ES-I3 (cell line): ENCODE measurements at regions not wholly inside any gene's neighbourhood (a gene's known extent, or its start where the extent isn't known, plus 50 kb on each side); places are given as distances from the start of the nearest gene placed in this dataset.

Experiments
- H3K36me3 ChIP-seq: 2 replicates; pipeline ENCODE4 v1.6.1; 2013; ENCODE audit warnings: mild to moderate bottlenecking, low read length, control low read depth, moderate library complexity; ENCODE audit not compliant: insufficient read depth
- H3K4me1 ChIP-seq: 2 replicates; pipeline ENCODE4 v1.6.1; 2013; ENCODE audit warnings: mild to moderate bottlenecking, control low read depth, low read length; ENCODE audit not compliant: insufficient read depth
- H3K9ac ChIP-seq: 2 replicates; pipeline ENCODE4 v1.6.1; 2013; ENCODE audit warnings: low read depth, mild to moderate bottlenecking, low read length, moderate library complexity
- H3K9me3 ChIP-seq: 2 replicates; pipeline ENCODE4 v1.6.1; 2013; ENCODE audit warnings: mild to moderate bottlenecking, low read length, moderate library complexity; ENCODE audit not compliant: control insufficient read depth, insufficient read depth

GRCh38 chr1:228894442-228894989 is 159.2 kb downstream of the RHOU start:
- H3K4me1 ChIP-seq = no peaks in the 10 kb centered on the region
- H3K9ac ChIP-seq = no peak overlapping the region

DNA sequence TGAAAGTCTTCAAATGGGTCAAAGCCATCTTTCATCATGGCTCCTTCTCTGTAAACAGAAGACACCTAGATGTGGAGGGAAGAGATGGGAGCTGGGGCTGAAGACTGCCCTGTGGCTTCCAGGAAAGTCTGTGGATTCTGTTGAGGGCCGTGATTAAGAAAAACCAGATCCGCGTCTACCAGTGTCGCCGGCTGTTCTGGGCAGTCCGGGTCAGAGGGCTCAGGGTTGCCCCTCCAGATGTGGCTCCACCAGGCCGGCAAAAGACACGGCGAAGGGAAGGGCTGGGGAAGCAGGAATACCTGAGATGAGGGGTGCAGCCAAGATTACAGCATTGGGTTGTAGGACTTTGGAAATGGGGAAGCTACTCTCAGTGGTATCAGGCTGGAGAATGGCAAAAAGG is 162.6 kb downstream of the RHOU start:
- H3K36me3 ChIP-seq = no peaks in the 10 kb centered on the region
- H3K9me3 ChIP-seq = no peaks in the 10 kb centered on the region; the same call in 1 of the 2 replicates
- peaks cover 18% of the 10 kb centered on the region for H3K4me1 ChIP-seq
- no peak overlapping the region for H3K9ac ChIP-seq

More at GRCh38 chr1:228894442-228894989, 159.2 kb downstream of the RHOU start:
- H3K9me3 ChIP-seq = no peaks in the 10 kb centered on the region; the same call in 1 of the 2 replicates
- H3K36me3 ChIP-seq = no peaks in the 10 kb centered on the region

- H3K4me1 ChIP-seq = peaks cover 18% of the 10 kb centered on the region
- no peak overlapping the region for H3K9ac ChIP-seq
These were observed 163.3 kb downstream of the RHOU start for GRCh38 chr1:228898582-228898992.

DNA sequence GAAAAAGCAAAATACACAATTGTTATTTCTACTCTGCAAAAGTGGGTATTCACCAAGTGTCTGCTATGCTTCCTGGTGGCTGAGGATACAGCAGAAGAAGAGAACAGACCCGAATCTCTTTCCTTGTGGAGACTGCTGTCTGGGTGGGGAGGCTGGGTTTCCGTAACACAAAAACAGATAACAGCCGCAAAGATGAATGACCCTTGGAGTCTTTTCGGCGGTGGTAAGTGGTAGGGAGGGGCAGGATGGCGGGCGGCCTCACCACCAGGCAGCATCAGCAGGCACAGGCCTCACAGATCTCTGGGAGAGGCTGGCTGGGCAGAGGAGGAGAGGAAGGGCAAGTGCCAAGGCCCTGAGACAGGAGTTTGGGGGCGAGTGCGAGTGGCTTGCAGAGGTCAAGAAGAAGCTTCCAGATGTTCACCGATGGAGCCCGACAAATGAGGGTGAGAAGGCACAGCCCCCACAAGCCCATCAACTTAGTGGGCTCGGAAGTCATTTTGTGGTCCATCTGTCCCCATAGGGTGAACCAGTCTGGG is 164.2 kb downstream of the RHOU start:
- H3K9me3 ChIP-seq = no peaks in the 10 kb centered on the region
- H3K4me1 ChIP-seq = peaks cover 18% of the 10 kb centered on the region
- no peaks in the 10 kb centered on the region for H3K36me3 ChIP-seq
- H3K9ac ChIP-seq = no peak overlapping the region

More at GRCh38 chr1:228898582-228898992, 163.3 kb downstream of the RHOU start:
- no peaks in the 10 kb centered on the region for H3K36me3 ChIP-seq
- H3K9me3 ChIP-seq = no peaks in the 10 kb centered on the region; the same call in 1 of the 2 replicates

GRCh38 chr1:228900099-228900885 is 165.0 kb downstream of the RHOU start:
- H3K36me3 ChIP-seq = no peaks in the 10 kb centered on the region
- H3K9me3 ChIP-seq = no peaks in the 10 kb centered on the region
- no peak overlapping the region for H3K9ac ChIP-seq
- peaks cover 18% of the 10 kb centered on the region for H3K4me1 ChIP-seq

DNA sequence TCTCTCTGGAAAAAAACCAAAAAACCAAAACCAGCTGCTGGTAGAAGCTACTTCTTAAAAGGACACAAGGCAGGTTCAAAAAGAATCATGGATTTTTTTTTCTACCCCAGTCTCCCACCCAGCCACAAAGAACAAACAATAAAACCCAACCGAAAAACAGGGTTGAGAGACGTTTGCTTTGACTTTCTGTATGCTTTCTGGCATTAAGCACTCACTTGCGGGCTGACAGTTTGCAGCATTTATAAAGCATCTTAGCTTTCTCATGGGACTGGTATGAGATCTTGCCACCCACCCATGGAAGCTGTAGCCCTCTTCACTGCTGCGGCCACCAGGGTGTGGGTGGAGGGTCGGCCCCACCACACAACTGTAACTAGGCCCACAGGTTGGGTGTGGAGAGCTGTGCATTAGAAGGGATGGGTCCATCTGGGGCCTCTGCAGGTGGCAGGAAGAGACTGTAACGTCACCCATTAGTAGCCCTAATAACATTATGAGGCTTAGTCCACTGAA is 165.7 kb downstream of the RHOU start:
- Histone ChIP-seq H3K9me3 (no peaks in the 10 kb centered on the region), H3K9ac (no peak overlapping the region), H3K36me3 (no peaks in the 10 kb centered on the region), H3K4me1 (peaks cover 18% of the 10 kb centered on the region)

- H3K9me3 ChIP-seq = no peaks in the 10 kb centered on the region
- peaks cover 18% of the 10 kb centered on the region for H3K4me1 ChIP-seq
- H3K36me3 ChIP-seq = no peaks in the 10 kb centered on the region
- H3K9ac ChIP-seq = no peak overlapping the region
These were observed 166.8 kb downstream of the RHOU start for GRCh38 chr1:228901936-228902681.

GRCh38 chr1:228902781-228903433 is 167.6 kb downstream of the RHOU start:
- Histone ChIP-seq H3K9me3 (no peaks in the 10 kb centered on the region), H3K9ac (no peak overlapping the region), H3K4me1 (peaks cover 18% of the 10 kb centered on the region), H3K36me3 (no peaks in the 10 kb centered on the region)

GRCh38 chr1:228903434-228904071 is 168.3 kb downstream of the RHOU start:
- no peak overlapping the region for H3K9ac ChIP-seq
- H3K4me1 ChIP-seq = peaks cover 18% of the 10 kb centered on the region
- H3K9me3 ChIP-seq = no peaks in the 10 kb centered on the region
- no peaks in the 10 kb centered on the region for H3K36me3 ChIP-seq

DNA sequence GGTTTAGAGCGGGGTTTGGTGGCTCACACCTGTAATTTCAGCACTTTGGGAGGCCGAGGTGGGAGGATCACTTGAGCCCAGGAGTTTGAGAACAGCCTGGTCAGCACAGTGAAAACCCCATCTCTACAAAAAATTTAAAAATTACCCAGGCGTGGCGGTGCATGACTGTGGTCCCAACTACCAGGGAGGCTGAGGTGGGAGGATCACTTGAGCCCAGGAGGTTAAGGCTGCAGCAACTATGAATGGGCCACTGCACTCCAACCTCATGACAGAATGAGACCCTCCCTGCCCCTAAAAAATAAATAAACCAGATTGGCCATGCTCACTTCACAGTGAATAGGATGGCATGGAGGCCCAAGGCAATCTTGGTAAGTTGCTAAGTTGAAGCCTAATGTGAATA is 168.9 kb downstream of the RHOU start:
- Histone ChIP-seq H3K36me3 (no peaks in the 10 kb centered on the region), H3K9me3 (no peaks in the 10 kb centered on the region), H3K4me1 (peaks cover 18% of the 10 kb centered on the region), H3K9ac (no peak overlapping the region)

GRCh38 chr1:228905701-228906101 is 170.4 kb downstream of the RHOU start:
- no peak overlapping the region for H3K9ac ChIP-seq
- no peaks in the 10 kb centered on the region for H3K9me3 ChIP-seq
- H3K4me1 ChIP-seq = peaks cover 10% of the 10 kb centered on the region
- H3K36me3 ChIP-seq = no peaks in the 10 kb centered on the region

DNA sequence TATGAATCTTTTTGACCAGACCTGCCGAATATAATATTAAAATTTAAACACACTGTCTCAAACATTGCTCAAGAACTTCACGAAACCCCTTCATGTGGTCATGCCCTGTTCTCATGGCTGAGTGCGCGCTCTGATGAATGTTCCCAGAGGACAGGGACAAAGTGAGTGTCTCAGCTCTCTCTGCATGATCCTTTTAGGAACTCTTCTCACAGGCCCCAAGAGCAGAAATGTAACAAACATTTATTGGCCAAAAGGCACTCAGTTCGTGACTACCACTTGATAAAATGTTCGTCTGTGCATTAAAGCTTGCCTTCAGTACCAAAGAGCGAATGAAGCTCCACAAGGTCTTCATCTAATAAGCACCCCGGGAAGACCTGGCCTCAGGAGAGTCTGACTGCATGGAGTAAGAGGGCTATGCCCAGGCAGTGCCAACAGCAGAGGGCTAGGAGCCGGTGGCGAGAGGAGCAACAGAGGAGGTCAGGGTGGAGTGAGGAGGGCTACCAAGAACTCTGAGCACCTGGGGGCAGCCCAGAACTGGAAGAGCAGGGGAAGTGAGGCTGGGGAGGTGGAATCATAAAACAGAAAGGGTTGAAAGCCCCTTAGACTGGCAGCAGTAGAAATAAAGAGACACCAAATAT is 171.1 kb downstream of the RHOU start:
- Histone ChIP-seq H3K9ac (no peak overlapping the region), H3K4me1 (peaks cover 10% of the 10 kb centered on the region), H3K36me3 (no peaks in the 10 kb centered on the region), H3K9me3 (no peaks in the 10 kb centered on the region)
